ENCODE measurements at regions not wholly inside any gene's neighbourhood (a gene's known extent, or its start where the extent isn't known, plus 50 kb on each side); places are given as distances from the start of the nearest gene placed in this dataset.

GRCh38 chr3:66133853-66134445 is 86.9 kb upstream of the SLC25A26 start:
- no peak overlapping the region for H3K4me3 ChIP-seq (ENCODE audit: low read depth, low read length)
- TF ChIP-seq CTCF (IDR thresholded peaks at IDR 0.05; ENCODE audit: borderline replicate concordance, insufficient read depth, low read depth, low read length) = no peak

GRCh38 chr3:66133050-66133757 is 87.6 kb upstream of the SLC25A26 start:
- no peak for TF ChIP-seq CTCF (IDR thresholded peaks at IDR 0.05; ENCODE audit: borderline replicate concordance, insufficient read depth, low read depth, low read length)
- no peak overlapping the region for H3K4me3 ChIP-seq (ENCODE audit: low read depth, low read length)

GRCh38 chr3:66128623-66129022 is 89.9 kb upstream of the MAGI1 start:
- H3K4me3 ChIP-seq (ENCODE audit: low read depth, low read length) = no peak overlapping the region
- TF ChIP-seq CTCF (IDR thresholded peaks at IDR 0.05; ENCODE audit: borderline replicate concordance, insufficient read depth, low read depth, low read length) = no peak

- no peak for TF ChIP-seq CTCF (IDR thresholded peaks at IDR 0.05; ENCODE audit: borderline replicate concordance, insufficient read depth, low read depth, low read length)
- H3K4me3 ChIP-seq (ENCODE audit: low read depth, low read length) = no peak overlapping the region
Observed at GRCh38 chr3:66121318-66121717, 82.6 kb upstream of the MAGI1 start.

- no peak overlapping the region for H3K4me3 ChIP-seq (ENCODE audit: low read depth, low read length)
- no peak for TF ChIP-seq CTCF (IDR thresholded peaks at IDR 0.05; ENCODE audit: borderline replicate concordance, insufficient read depth, low read depth, low read length)
Observed at GRCh38 chr3:66115858-66116654, 77.3 kb upstream of the MAGI1 start.

DNA sequence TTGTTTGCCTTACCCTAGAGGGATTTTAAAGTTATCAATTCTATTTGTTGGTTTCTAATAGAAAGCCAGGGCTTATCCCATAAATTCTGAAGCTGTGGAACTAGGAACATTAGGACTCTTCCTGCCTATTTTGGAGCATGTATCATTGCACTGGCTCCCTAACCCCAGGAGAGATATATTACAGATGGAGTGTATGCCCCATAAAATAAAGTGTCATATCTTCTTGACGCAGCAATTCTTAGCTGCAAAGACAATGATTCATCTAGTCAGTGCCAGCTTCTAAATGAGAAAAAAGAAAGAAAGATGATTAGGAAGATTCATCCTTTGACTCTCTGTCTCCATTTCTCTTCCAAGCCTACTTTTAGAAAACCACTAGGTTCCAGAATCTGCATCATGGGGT is 74.8 kb upstream of the MAGI1 start:
- no peak for TF ChIP-seq CTCF (IDR thresholded peaks at IDR 0.05; ENCODE audit: borderline replicate concordance, insufficient read depth, low read depth, low read length)
- no peak overlapping the region for H3K4me3 ChIP-seq (ENCODE audit: low read depth, low read length)
